ENCODE measurements at regions not wholly inside any gene's neighbourhood (a gene's known extent, or its start where the extent isn't known, plus 50 kb on each side); places are given as distances from the start of the nearest gene placed in this dataset.

DNA sequence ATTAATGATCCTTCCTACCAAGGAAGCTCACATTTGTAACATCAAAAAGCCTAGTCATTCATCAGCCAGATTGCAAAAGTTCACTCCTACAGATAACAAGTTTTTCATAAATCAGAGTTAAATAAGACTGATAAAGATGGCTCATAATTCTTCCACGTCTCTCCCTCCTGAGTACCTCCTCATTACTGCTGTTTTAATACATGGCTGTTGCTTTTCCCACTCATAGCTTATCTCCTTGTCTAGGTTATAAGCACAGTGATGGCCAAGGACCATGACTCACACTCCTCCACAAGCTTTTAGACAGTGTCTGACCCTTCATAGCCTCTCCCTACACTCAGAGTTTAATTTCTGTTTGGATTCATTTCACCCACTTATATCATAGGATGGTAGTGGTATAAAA is 100.9 kb upstream of the MON1B start:
- Histone ChIP-seq H3K9me2 (replicated peaks; ENCODE audit: insufficient read depth, low read length) (no peaks in the 10 kb centered on the region), H3K9ac (ENCODE audit: low read length) (no peak overlapping the region), H3K79me2 (ENCODE audit: insufficient read depth, low read length) (no peaks in the 10 kb centered on the region), H3K36me3 (ENCODE audit: low read length) (no peaks in the 10 kb centered on the region), H3K9me3 (ENCODE audit: insufficient read depth, low read length) (no peaks in the 10 kb centered on the region), H2AFZ (ENCODE audit: low read depth, low read length, severe bottlenecking) (no peak overlapping the region), H3K27ac (ENCODE audit: low read depth, low read length) (no peak overlapping the region), H3K27me3 (ENCODE audit: low read length) (no peaks in the 10 kb centered on the region), H3K4me3 (ENCODE audit: insufficient read depth, low read length, poor library complexity, severe bottlenecking) (no peak overlapping the region), H3K4me2 (ENCODE audit: low read depth, low read length, poor library complexity, severe bottlenecking) (no peak overlapping the region), H3F3A (ENCODE audit: insufficient read depth) (no peaks in the 10 kb centered on the region), H4K20me1 (ENCODE audit: low read depth, low read length) (no peaks in the 10 kb centered on the region)
- TF ChIP-seq, protein P1, sequence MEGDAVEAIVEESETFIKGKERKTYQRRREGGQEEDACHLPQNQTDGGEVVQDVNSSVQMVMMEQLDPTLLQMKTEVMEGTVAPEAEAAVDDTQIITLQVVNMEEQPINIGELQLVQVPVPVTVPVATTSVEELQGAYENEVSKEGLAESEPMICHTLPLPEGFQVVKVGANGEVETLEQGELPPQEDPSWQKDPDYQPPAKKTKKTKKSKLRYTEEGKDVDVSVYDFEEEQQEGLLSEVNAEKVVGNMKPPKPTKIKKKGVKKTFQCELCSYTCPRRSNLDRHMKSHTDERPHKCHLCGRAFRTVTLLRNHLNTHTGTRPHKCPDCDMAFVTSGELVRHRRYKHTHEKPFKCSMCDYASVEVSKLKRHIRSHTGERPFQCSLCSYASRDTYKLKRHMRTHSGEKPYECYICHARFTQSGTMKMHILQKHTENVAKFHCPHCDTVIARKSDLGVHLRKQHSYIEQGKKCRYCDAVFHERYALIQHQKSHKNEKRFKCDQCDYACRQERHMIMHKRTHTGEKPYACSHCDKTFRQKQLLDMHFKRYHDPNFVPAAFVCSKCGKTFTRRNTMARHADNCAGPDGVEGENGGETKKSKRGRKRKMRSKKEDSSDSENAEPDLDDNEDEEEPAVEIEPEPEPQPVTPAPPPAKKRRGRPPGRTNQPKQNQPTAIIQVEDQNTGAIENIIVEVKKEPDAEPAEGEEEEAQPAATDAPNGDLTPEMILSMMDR (IDR thresholded peaks at IDR 0.05; ENCODE audit: insufficient read depth, low read length, poor library complexity, severe bottlenecking) = no peak
- TF ChIP-seq EZH2phosphoT487 (conservative IDR thresholded peaks at IDR 0.05; ENCODE audit: low read length) = no peak

DNA sequence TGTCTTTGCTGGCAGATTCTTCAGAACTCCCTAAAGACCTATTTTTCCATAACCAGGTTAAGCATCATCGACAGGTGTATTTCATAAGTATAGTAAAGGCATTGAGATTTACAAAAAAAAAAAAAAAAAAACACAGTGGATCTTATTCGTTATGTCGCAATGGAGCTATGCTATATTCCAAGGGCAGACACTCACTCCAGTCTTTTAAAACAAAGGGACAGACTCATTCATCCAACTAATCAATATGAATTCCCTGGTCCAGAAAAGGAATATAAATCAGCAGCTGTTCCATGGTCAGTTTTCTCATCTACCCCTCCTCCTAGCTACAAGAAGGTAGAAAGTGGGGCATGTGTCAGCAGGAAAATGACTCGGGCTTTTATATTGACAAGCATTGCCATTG is 97.7 kb upstream of the MON1B start:
- TF ChIP-seq, protein P1 (IDR thresholded peaks at IDR 0.05; ENCODE audit: insufficient read depth, low read length, poor library complexity, severe bottlenecking) = no peak
- no peak for TF ChIP-seq EZH2phosphoT487 (conservative IDR thresholded peaks at IDR 0.05; ENCODE audit: low read length)
- no peaks in the 10 kb centered on the region for H3K27me3 ChIP-seq (ENCODE audit: low read length)
- H3K27ac ChIP-seq (ENCODE audit: low read depth, low read length) = no peak overlapping the region

DNA sequence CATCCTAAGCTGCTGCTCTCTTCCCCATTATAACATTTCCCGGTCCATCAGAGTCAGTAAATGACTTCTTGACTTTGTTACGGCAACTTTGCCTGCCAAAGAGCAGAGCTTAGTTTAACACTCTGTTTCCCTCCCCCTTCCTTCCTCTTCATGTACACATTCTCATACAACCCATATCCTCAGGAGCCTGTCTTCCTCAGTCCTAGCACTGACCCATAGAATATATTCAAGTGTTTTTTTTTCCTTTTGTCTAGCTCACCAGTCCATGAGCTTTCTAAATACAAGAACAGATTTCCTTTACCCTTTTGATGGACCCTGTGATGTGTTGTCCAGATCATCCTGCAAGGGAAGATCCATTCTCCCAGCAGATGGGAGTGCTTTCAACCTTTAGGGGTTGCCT is 97.0 kb upstream of the MON1B start:
- Histone ChIP-seq H3K36me3 (ENCODE audit: low read length) (no peaks in the 10 kb centered on the region), H3F3A (ENCODE audit: insufficient read depth) (no peaks in the 10 kb centered on the region), H3K9me3 (ENCODE audit: insufficient read depth, low read length) (no peaks in the 10 kb centered on the region), H2AFZ (ENCODE audit: low read depth, low read length, severe bottlenecking) (no peak overlapping the region), H3K27ac (ENCODE audit: low read depth, low read length) (no peak overlapping the region), H3K4me3 (ENCODE audit: insufficient read depth, low read length, poor library complexity, severe bottlenecking) (no peak overlapping the region), H3K27me3 (ENCODE audit: low read length) (no peaks in the 10 kb centered on the region), H3K79me2 (ENCODE audit: insufficient read depth, low read length) (no peaks in the 10 kb centered on the region), H3K9ac (ENCODE audit: low read length) (no peak overlapping the region), H4K20me1 (ENCODE audit: low read depth, low read length) (no peaks in the 10 kb centered on the region), H3K9me2 (replicated peaks; ENCODE audit: insufficient read depth, low read length) (no peaks in the 10 kb centered on the region), H3K4me2 (ENCODE audit: low read depth, low read length, poor library complexity, severe bottlenecking) (no peak overlapping the region)
- no peak for TF ChIP-seq EZH2phosphoT487 (conservative IDR thresholded peaks at IDR 0.05; ENCODE audit: low read length)
- TF ChIP-seq, protein P1 (IDR thresholded peaks at IDR 0.05; ENCODE audit: insufficient read depth, low read length, poor library complexity, severe bottlenecking) = no peak

More for the DNA sequence above, 97.7 kb upstream of the MON1B start:
- H3K9ac ChIP-seq (ENCODE audit: low read length) = no peak overlapping the region
- no peak overlapping the region for H2AFZ ChIP-seq (ENCODE audit: low read depth, low read length, severe bottlenecking)
- H3K9me2 ChIP-seq (replicated peaks; ENCODE audit: insufficient read depth, low read length) = no peaks in the 10 kb centered on the region
- no peaks in the 10 kb centered on the region for H3K79me2 ChIP-seq (ENCODE audit: insufficient read depth, low read length)
- H3K4me2 ChIP-seq (ENCODE audit: low read depth, low read length, poor library complexity, severe bottlenecking) = no peak overlapping the region
- no peaks in the 10 kb centered on the region for H3F3A ChIP-seq (ENCODE audit: insufficient read depth)
- H4K20me1 ChIP-seq (ENCODE audit: low read depth, low read length) = no peaks in the 10 kb centered on the region
- no peaks in the 10 kb centered on the region for H3K36me3 ChIP-seq (ENCODE audit: low read length)
- no peak overlapping the region for H3K4me3 ChIP-seq (ENCODE audit: insufficient read depth, low read length, poor library complexity, severe bottlenecking)
- no peaks in the 10 kb centered on the region for H3K9me3 ChIP-seq (ENCODE audit: insufficient read depth, low read length)

Data from SU-DHL-6 (cell line).